ENCODE measurements at regions not wholly inside any gene's neighbourhood (a gene's known extent, or its start where the extent isn't known, plus 50 kb on each side); places are given as distances from the start of the nearest gene placed in this dataset.

- no peaks in the 10 kb centered on the region for H3K4me1 ChIP-seq
- no peaks in the 10 kb centered on the region for H3K9me3 ChIP-seq
- H3K36me3 ChIP-seq, result no peaks in the 10 kb centered on the region
- no peak overlapping the region for H3K27ac ChIP-seq
- H3K4me3 ChIP-seq, result no peak overlapping the region
- 5% methylated on average over 3 of the region's 3 CpGs for WGBS
- DNase-seq (ENCODE audit: low spot score in 2 of 2), result no peak
- no peak for TF ChIP-seq POLR2AphosphoS5 (IDR thresholded peaks at IDR 0.05)
- no peak for TF ChIP-seq CTCF (IDR thresholded peaks at IDR 0.05)
- TF ChIP-seq EP300 (IDR thresholded peaks at IDR 0.05), result no peak
- no peaks in the 10 kb centered on the region for H3K27me3 ChIP-seq
These were observed 51.2 kb upstream of the TMEM229A start for GRCh38 chr7:124084024-124084423.

Measured in suprapubic skin (tissue), 4 donors.